Karpas-422 (cell line): ENCODE measurements at regions not wholly inside any gene's neighbourhood (a gene's known extent, or its start where the extent isn't known, plus 50 kb on each side); places are given as distances from the start of the nearest gene placed in this dataset.

Experiments used
- DNase-seq: peaks from one replicate; pipeline ENCODE4 v3.0.0-alpha.2; 2015
- H2AFZ ChIP-seq: fragments of 200-600 bp; sonication (generic); 2 replicates; pipeline ENCODE4 v1.6.1; 2014; ENCODE audit warnings: antibody characterized with exemption, low read length, mixed read lengths
- H3K27ac ChIP-seq: fragments of 200-600 bp; sonication (generic); 2 replicates; pipeline ENCODE4 v1.5.1; 2014; ENCODE audit warnings: mild to moderate bottlenecking, low read length, moderate library complexity
- H3K27me3 ChIP-seq: fragments of 200-600 bp; sonication (generic); 2 replicates; pipeline ENCODE4 v1.6.1; 2014; ENCODE audit warnings: low read length, mixed read lengths
- H3K36me3 ChIP-seq: fragments of 200-600 bp; sonication (generic); 2 replicates; pipeline ENCODE4 v1.6.1; 2014; ENCODE audit warnings: low read length, mixed read lengths; ENCODE audit not compliant: insufficient read depth
- H3K4me1 ChIP-seq: fragments of 200-600 bp; sonication (generic); 2 replicates; pipeline ENCODE4 v1.6.1; 2014; ENCODE audit warnings: mild to moderate bottlenecking, low read length, mixed read lengths
- H3K4me2 ChIP-seq: fragments of 200-600 bp; sonication (generic); 2 replicates; pipeline ENCODE4 v1.6.1; 2014; ENCODE audit warnings: low read length, low read depth, mild to moderate bottlenecking; ENCODE audit not compliant: poor library complexity, severe bottlenecking
- H3K4me3 ChIP-seq: fragments of 200-600 bp; sonication (generic); 2 replicates; pipeline ENCODE4 v1.5.1; 2014; ENCODE audit warnings: mild to moderate bottlenecking, antibody characterized with exemption, low read length, mixed read lengths
- H3K79me2 ChIP-seq: fragments of 200-600 bp; sonication (generic); 2 replicates; pipeline ENCODE4 v1.6.1; 2014; ENCODE audit warnings: mild to moderate bottlenecking, low read length, mixed read lengths
- H3K9ac ChIP-seq: fragments of 200-600 bp; sonication (generic); 2 replicates; pipeline ENCODE4 v1.6.0; 2014; ENCODE audit warnings: low read length
- H3K9me2 ChIP-seq: fragments of 200-600 bp; sonication (generic), shearing (Covaris generic); replicated peaks from 2 replicates; pipeline ENCODE4 v1.6.0; 2014; ENCODE audit warnings: mild to moderate bottlenecking, low read length, moderate library complexity; ENCODE audit not compliant: insufficient read depth
- H3K9me3 ChIP-seq: fragments of 300-700, 200-600 bp; sonication (generic); 2 replicates; pipeline ENCODE4 v1.6.1; 2014; ENCODE audit warnings: low read length, mixed read lengths
- H4K20me1 ChIP-seq: fragments of 200-600 bp; sonication (generic); 2 replicates; pipeline ENCODE4 v1.6.1; 2014; ENCODE audit warnings: mild to moderate bottlenecking, antibody characterized with exemption, low read length, low read depth; ENCODE audit not compliant: insufficient read depth

- no peak for DNase-seq
- H3K27me3 ChIP-seq = no peaks in the 10 kb centered on the region
Measured at GRCh38 chr15:38066612-38067011, 132.2 kb downstream of the TMCO5A start.

DNA sequence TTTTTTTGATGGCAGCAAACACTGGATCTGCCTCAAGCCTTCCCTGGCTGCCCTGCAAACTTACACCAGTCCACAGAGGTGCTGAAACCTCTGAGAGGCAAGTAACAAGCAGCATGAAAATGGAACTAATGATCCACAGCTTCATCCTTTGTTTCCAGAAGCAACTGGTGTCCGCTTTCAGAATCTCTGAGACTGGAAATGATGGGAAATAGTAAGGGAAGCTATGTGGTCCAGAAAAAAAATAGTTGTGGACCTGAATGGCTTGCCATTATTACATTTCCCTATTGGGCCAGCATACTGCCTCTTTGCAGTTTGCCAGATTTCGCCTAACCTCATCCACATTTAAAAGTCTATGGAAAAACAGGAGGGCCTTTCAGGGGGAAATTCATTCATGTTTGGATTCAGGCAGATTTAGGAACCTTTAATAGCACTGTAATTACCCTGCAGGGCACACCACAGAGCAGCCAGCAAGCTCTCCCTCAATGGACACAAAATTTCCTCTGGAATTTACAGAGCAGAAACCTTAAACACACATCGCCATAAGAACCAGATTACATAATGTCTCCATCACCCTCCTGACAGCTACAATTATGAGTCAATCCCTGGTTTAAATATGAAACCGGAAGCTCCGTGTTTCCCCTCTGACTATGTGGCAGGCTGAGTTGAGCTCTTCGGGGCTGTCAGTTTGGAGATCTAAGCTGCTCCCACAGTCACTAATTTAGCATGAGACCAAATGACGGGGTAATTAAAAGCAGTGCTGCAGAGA is 134.4 kb downstream of the TMCO5A start:
- DNase-seq = peak; percentile 76
- peak overlapping the region; percentile 39; the same call in 1 of the 2 replicates for H3K4me3 ChIP-seq
- no peak overlapping the region for H3K27ac ChIP-seq
- H2AFZ ChIP-seq = peak overlapping the region; percentile 36; the same call in 1 of the 2 replicates
- H3K9ac ChIP-seq = peak overlapping the region; percentile 19; the same call in 1 of the 2 replicates
- H3K27me3 ChIP-seq = no peaks in the 10 kb centered on the region
- H3K4me2 ChIP-seq = peak overlapping the region; percentile 61
- no peaks in the 10 kb centered on the region for H3K79me2 ChIP-seq
- no peaks in the 10 kb centered on the region for H3K36me3 ChIP-seq
- H4K20me1 ChIP-seq = no peaks in the 10 kb centered on the region
- no peaks in the 10 kb centered on the region for H3K9me2 ChIP-seq
- H3K4me1 ChIP-seq = peaks cover 47% of the 10 kb centered on the region
- H3K9me3 ChIP-seq = no peaks in the 10 kb centered on the region

More at GRCh38 chr15:38066612-38067011, 132.2 kb downstream of the TMCO5A start:
- H3K9me3 ChIP-seq = no peaks in the 10 kb centered on the region
- H3K9me2 ChIP-seq = no peaks in the 10 kb centered on the region
- H3K4me1 ChIP-seq = peaks cover 25% of the 10 kb centered on the region
- H3K4me3 ChIP-seq = no peak overlapping the region
- no peaks in the 10 kb centered on the region for H3K36me3 ChIP-seq
- no peaks in the 10 kb centered on the region for H3K79me2 ChIP-seq
- no peak overlapping the region for H3K9ac ChIP-seq
- H2AFZ ChIP-seq = no peak overlapping the region
- H3K4me2 ChIP-seq = no peak overlapping the region
- H3K27ac ChIP-seq = no peak overlapping the region
- no peaks in the 10 kb centered on the region for H4K20me1 ChIP-seq

- Histone ChIP-seq H3K4me2 (peak overlapping the region; percentile 61), H3K9ac (peak overlapping the region; percentile 19; the same call in 1 of the 2 replicates)
Measured at GRCh38 chr15:38069511-38070011, 135.1 kb downstream of the TMCO5A start.

GRCh38 chr15:38070778-38071177 is 136.3 kb downstream of the TMCO5A start:
- Histone ChIP-seq H3K9ac (no peak overlapping the region), H3K4me1 (peaks cover 67% of the 10 kb centered on the region), H3K9me2 (no peaks in the 10 kb centered on the region), H3K9me3 (no peaks in the 10 kb centered on the region), H3K4me3 (no peak overlapping the region), H3K36me3 (no peaks in the 10 kb centered on the region), H3K4me2 (no peak overlapping the region), H3K79me2 (no peaks in the 10 kb centered on the region), H3K27me3 (no peaks in the 10 kb centered on the region), H2AFZ (no peak overlapping the region), H4K20me1 (no peaks in the 10 kb centered on the region), H3K27ac (no peak overlapping the region)
- DNase-seq = no peak

More at GRCh38 chr15:38069511-38070011, 135.1 kb downstream of the TMCO5A start:
- no peak overlapping the region for H3K27ac ChIP-seq
- no peaks in the 10 kb centered on the region for H3K9me3 ChIP-seq
- no peaks in the 10 kb centered on the region for H3K79me2 ChIP-seq
- no peaks in the 10 kb centered on the region for H4K20me1 ChIP-seq
- H3K4me3 ChIP-seq = peak overlapping the region; percentile 39; the same call in 1 of the 2 replicates
- no peaks in the 10 kb centered on the region for H3K27me3 ChIP-seq
- H3K9me2 ChIP-seq = no peaks in the 10 kb centered on the region
- peak overlapping the region; percentile 36; the same call in 1 of the 2 replicates for H2AFZ ChIP-seq
- no peak for DNase-seq
- no peaks in the 10 kb centered on the region for H3K36me3 ChIP-seq
- peaks cover 55% of the 10 kb centered on the region for H3K4me1 ChIP-seq

DNA sequence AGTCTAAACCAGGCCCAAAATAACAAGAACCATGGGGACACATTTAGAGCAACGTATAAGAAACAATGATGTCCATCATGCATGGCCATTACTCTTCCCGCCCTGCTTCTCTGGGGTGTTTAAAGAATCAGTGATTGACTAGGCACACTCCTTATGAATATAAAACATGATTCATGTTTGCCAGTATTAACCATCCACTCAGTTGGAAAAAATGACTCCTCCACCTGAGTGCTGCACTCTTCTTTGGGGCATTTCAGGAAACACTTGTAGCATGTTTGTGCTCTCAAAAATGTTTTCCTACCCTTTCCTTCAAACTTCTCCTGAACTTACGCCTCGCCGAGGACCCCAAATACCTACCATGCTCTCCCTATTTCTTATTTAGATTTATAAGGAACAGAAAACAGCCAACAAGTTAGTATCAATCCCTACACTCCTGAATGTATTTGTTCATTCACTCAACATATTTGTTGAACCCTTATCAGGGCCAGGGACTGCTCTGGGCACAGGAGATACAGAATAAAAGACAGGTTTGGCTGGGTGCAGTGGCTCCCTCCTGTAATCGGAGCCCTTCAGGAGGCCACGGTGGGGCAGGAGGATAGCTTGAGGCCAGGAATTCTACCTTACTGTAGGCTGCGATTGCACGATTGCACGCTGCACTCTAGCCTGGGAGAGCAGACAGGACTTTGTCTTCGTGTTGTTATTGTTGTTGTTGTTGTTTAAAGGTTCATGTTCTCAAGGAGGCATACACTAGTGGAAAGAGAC is 137.0 kb downstream of the TMCO5A start:
- Histone ChIP-seq H3K4me3 (peak overlapping the region; percentile 66; the same call in 1 of the 2 replicates), H2AFZ (peak overlapping the region; percentile 91; the same call in 1 of the 2 replicates), H3K27ac (no peak overlapping the region; the same call in 1 of the 2 replicates), H3K4me2 (peak overlapping the region; percentile 90), H3K27me3 (no peaks in the 10 kb centered on the region), H3K9me2 (no peaks in the 10 kb centered on the region), H3K36me3 (no peaks in the 10 kb centered on the region), H3K9me3 (no peaks in the 10 kb centered on the region), H3K4me1 (peaks cover 73% of the 10 kb centered on the region), H3K9ac (peak overlapping the region; percentile 73; the same call in 1 of the 2 replicates), H3K79me2 (no peaks in the 10 kb centered on the region), H4K20me1 (no peaks in the 10 kb centered on the region)
- DNase-seq = no peak

GRCh38 chr15:38072007-38072347 is 137.5 kb downstream of the TMCO5A start:
- no peak for DNase-seq
- peaks cover 79% of the 10 kb centered on the region for H3K4me1 ChIP-seq
- H3K27me3 ChIP-seq = no peaks in the 10 kb centered on the region
- no peaks in the 10 kb centered on the region for H3K79me2 ChIP-seq
- peak overlapping the region; percentile 66 for H3K4me3 ChIP-seq
- H2AFZ ChIP-seq = peak overlapping the region; percentile 91; the same call in 1 of the 2 replicates
- H3K4me2 ChIP-seq = peak overlapping the region; percentile 90
- peak overlapping the region; percentile 98 for H3K27ac ChIP-seq
- peak overlapping the region; percentile 73 for H3K9ac ChIP-seq
- no peaks in the 10 kb centered on the region for H3K36me3 ChIP-seq
- H3K9me2 ChIP-seq = no peaks in the 10 kb centered on the region
- no peaks in the 10 kb centered on the region for H3K9me3 ChIP-seq
- H4K20me1 ChIP-seq = no peaks in the 10 kb centered on the region

DNA sequence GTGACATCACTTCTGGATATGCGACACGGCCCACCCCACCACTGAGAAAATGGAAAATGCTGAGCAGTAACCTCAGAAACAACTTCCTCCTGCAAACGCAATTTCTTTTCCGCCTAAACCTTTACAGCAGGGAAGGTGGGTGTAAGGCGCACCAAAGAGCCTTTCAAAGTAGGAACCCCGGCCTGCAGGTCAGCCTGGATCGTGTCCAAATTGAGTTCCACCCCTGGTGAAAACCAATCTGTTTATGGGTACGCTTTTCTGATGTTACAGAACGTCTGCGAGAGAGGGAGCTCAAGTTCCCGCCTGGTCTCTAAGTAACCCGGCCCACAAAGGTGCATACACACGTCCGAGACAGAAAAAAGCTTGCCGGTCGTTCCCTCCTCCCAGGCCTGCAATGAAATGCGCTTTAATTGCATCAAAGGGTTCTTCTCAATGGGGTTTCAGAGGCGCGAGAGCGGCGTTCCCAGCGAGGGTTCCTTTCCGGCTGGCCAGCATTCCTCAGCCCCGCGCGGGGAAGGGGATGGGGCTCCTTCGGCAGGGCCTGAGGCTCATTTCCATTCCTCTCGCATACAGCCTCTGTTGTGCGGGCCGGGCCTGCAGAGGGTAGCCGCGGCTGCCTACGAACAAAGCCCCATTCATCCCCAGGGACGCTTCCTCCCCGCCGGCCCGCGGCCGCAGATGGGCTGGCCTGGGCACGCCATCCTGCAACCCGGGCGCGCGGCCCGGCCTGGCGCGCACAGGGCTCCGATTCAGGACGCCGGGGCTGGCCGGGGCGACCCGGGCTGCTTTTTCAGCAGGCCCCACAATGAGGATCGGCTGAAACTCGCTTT is 138.1 kb downstream of the TMCO5A start:
- no peaks in the 10 kb centered on the region for H3K9me3 ChIP-seq
- H2AFZ ChIP-seq = peak overlapping the region; percentile 91
- no peaks in the 10 kb centered on the region for H3K27me3 ChIP-seq
- H3K27ac ChIP-seq = peak overlapping the region; percentile 98
- H4K20me1 ChIP-seq = no peaks in the 10 kb centered on the region
- H3K9ac ChIP-seq = peak overlapping the region; percentile 73
- no peaks in the 10 kb centered on the region for H3K9me2 ChIP-seq
- H3K79me2 ChIP-seq = no peaks in the 10 kb centered on the region
- peak overlapping the region; percentile 90 for H3K4me2 ChIP-seq
- H3K36me3 ChIP-seq = no peaks in the 10 kb centered on the region
- DNase-seq = peak; percentile 91
- peak overlapping the region; percentile 66 for H3K4me3 ChIP-seq
- H3K4me1 ChIP-seq = peaks cover 85% of the 10 kb centered on the region
